ENCODE measurements at regions not wholly inside any gene's neighbourhood (a gene's known extent, or its start where the extent isn't known, plus 50 kb on each side); places are given as distances from the start of the nearest gene placed in this dataset.
A peak's percentile ranks its signal among the peaks of the same experiment; 100 is the strongest.
"Not testable (repeated sequence)": the region's sequence is repeated elsewhere in the genome, so short reads cannot be mapped to it uniquely, and the experiment has no call there.

GRCh38 chr2:59776726-59777008 is 776.8 kb downstream of the BCL11A start:
- no peak for DNase-seq

- peak; percentile 16 for DNase-seq
These were observed 778.5 kb downstream of the BCL11A start for GRCh38 chr2:59774821-59775433.

- no peak for DNase-seq
These were observed 782.8 kb downstream of the BCL11A start for GRCh38 chr2:59770651-59771050.

DNA sequence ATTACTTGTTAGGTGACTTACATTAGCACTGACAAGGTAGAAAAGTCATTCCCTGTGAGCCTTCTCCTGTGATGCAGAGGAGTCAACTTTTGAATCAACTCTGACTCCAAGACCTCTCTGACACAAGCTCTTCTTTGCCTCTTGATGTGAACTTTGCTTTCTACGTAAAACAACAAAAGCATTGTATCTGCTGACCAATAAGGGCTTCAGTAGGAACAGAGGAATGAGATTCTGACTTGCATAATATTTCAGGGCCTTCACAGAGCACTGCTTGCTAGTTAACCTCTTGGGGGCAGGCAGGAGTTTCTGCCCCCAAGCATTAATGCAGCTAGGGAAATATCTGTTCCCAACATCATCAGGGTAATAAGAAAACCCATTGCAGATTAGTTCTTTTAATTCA is 791.5 kb downstream of the BCL11A start:
- peak; percentile 13 for DNase-seq

- no peak for DNase-seq
These were observed 797.3 kb downstream of the BCL11A start for GRCh38 chr2:59756150-59756549.

DNA sequence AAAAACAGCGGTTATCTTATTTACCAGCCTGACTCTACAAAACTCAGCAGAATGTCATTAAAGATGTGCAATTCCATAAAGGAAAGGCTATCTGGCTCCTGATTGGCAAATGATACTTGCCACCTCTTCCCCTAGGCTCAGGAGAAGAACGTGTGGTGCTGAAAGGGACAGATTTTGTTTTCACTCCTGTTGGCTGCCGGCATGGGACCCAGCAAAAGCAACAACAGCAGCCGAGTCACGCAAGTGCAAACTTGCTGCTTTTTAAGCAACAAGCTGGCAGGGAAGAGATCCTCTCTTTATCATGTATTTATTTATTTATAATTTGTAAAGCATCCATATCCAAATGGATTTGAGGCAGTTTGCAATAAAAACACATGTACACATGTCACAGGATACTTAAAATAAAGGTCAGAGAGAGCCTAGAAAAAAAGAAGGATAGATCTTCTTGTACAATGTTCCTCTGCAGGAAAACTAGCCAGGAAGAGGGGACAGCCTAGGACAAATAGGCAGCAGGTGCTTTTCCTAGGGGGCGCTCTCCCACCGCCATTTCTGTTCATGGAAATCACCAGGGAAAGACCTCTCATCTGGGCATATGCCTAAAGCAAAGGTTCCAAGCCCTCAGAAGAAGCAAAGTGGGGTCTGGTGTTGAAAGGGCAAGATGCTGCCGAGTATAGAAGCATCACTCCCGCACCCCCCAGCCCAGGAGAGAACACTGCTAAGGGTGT is 799.3 kb downstream of the BCL11A start:
- no peak for DNase-seq

DNA sequence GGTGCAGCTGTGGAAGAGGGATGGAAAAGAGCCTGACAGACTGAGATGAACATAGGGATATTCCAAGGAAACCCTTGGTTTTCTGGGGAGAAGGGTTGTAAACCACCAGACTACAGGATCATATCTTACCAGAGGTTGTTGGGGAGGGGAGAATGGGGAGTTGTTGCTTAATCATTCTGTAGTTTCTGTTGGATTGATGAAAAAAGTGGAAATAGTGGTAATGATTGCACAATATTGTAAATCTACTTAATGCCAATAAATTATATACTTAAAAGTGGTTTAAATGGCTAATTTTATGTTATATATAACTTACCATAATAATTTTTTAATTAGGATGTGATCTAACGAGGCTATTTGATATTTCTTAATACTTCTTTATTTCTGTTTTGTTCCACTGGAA is 800.9 kb downstream of the BCL11A start:
- peak; percentile 33 for DNase-seq

- peak; percentile 5 for DNase-seq
These were observed 801.4 kb downstream of the BCL11A start for GRCh38 chr2:59752071-59752470.

GRCh38 chr2:59751214-59751613 is 802.2 kb downstream of the BCL11A start:
- DNase-seq: not testable (repeated sequence)

GRCh38 chr2:59746291-59746690 is 807.2 kb downstream of the BCL11A start:
- no peak for DNase-seq

- DNase-seq: no peak
These were observed 808.4 kb downstream of the BCL11A start for GRCh38 chr2:59745085-59745484.

DNA sequence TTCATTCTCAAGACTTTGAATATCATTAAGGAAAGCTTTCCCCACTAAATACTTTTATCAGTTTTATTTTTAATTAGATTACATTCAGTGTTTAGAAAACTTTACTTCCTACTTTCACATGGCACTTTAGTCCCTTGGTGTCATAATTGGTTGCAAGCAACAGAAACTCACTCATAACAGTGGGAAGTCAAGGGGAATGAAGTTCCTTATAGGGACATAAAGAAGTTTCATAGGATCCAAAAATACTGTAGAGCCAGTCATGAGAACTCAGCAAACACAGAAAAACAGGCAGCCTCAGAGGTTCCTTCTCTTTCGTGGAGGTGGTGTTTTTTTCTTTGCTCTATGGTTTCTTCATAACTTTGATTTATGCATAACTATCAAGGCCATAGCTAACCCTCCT is 809.0 kb downstream of the BCL11A start:
- no peak for DNase-seq

GRCh38 chr2:59741840-59742239 is 811.6 kb downstream of the BCL11A start:
- no peak for DNase-seq

- DNase-seq: no peak
These were observed 814.3 kb downstream of the BCL11A start for GRCh38 chr2:59739166-59739565.

DNA sequence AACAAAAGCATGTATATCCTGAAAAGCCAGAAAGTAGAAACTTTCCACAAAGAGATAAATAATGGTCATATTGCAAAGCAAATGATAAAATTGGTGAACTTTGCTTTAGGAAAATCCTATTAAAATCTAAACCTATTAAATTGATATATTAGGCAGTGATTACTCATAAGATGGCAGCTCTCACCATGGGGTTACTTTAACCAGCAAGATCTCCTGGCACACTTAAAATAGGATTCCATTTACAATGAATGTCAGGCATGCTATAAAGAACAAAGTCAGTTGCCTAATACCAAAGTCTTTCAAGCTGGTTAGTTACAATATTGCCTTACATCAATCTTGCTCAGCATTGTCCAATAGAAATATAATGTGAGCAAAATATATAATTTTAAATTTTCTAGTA is 816.2 kb downstream of the BCL11A start:
- DNase-seq: no peak

GRCh38 chr2:59734743-59735142 is 818.7 kb downstream of the BCL11A start:
- no peak for DNase-seq

DNA sequence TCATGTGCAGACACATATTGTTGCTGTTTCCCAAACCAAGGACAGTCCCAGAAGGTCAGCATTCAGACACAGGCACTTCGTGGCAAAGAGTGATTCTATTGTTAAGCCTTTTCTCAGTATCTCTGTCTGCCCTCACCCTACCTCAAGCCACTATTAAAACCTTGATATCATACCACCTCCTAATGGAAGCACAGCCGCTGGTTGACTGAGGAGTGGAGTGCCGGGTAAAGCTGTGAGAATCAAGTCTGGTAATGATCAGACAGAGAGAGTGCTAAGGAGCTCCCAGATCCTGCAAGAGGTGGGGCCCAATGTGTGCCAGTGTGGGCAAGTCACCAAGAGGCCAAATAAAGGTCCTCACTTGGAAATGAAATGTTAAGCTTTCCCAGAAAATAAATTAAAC is 819.5 kb downstream of the BCL11A start:
- DNase-seq: no peak

DNA sequence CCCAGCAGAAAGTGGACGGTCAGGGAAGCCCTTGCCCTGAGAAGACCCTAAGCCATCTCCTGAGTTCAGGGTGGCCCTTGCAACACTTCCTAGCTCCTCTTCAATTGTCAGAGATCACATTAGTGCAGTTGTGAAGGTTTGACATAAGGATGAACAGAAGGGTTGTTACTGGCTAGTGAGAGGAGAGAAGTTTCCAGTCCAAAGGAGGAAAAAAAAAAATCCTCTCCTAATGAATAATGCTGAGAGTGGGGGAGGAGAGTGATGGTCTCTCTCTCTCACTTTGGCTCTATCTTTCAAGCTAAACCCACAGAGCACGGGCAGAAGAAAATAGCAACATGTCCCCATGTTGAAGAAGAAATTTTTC is 819.9 kb downstream of the BCL11A start:
- no peak for DNase-seq

DNA sequence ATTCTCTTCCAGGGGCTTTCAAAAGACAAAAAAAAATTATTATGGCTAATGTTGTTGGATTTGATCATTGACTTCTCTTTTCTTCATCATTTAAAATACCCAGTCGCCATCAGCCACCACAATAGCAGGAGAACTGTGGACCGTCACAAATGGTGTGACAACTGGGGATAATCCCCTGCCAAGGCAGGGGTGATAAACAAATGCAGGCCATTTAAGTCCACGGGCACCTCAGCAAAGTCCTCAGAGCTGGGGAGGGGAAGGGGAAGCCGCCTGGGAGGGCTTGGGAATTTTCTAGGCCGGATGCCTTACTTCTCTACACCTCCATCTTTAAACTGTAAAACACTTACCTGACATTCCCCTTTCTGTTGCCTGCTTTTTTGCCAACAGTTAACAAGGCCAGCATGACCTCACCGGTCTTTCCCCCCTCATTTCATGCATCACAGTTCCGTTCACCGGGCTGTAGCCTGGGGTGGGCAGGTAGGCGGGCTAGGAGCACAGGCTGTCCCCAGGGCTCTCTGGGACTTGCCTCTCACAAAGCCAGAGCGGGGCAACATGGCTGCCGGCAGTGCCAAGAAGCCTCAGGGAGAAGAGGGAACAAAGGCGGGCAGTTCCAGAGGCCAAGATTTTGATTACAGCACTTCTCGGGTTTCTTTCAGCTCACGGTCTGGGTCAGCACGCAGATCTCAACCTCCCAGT is 820.4 kb downstream of the BCL11A start:
- DNase-seq: no peak

DNA sequence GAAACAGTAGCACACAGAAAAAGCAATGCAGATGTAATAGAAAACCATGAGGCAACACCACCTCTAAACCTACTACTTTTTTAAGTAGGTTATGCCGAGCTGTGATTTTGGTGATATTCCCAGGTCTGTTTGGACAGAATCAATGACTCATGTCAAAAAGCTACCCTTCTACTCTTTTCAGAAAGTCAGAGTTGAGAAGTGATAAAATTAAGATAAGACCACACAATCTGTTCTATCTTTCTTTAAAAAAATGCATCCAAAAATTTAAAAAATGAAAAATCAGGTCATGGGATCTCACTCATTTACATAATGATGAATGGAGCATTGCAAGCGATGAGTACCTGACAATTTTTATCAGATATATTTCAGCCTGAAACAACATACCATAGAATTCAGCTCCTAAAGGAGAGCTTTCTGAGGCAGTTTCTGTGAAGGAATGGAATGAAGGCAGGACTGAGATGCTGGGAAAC is 826.3 kb downstream of the BCL11A start:
- no peak for DNase-seq

DNA sequence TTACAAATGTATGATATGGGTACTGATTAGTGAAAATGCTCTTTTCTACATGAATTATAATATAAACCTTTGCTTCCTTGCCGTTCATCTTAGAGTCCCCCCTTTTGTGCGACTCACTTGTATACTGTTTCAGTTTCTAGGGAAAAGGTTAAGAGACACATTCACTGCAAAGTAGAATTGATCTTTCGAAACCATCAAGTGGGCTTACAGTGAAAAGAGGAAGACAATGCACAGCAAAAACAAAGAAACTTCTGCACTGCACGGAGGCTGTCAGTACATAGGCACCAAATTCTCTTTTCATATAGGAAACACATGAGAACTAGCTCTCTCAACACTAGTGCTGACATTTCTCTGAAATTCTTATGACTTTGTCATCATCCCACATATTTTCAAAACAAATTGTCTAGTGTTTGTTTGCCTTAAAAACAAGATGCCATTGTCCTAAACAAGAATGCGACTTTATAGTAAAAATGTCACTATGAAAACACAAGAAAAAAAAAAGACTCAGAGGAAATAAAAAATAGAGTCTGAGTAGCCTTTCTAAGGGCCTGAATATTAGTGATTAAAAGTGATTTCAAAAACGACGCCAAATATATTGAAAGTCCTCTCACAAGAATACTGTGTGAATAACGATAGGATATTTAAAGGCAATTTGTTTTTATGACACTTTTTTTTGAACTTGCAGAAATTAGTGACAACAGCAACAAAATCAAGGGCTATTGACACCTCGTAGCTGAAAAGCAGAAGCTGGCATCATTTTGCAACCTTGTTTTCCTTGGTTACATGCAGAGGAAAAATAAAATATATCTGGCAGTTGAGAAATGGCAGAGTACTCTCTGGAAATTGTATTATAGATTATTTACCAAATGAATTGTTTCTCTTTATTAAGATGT is 827.0 kb downstream of the BCL11A start:
- DNase-seq: peak; percentile 55

DNA sequence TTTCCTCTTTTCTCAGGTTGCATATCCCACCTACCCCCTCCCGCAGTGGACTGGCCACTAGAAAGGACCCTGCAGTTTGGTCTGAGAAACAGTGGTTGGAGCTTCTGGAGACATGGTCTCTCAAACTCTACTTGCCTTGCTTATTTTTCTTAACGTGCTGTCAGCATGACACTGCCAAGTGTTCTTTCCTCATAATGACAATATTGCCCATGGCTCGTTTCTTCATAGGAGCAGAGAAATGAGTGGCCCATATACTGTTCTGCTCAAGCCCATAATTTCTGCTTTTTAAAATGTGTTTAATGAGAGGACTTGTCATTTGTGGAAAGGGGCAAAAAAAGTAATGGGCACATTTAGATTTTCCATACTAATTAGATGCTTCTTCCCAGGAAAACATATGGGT is 828.7 kb downstream of the BCL11A start:
- DNase-seq: no peak

GRCh38 chr2:59720296-59720866 is 833.1 kb downstream of the BCL11A start:
- no peak for DNase-seq

Data from hematopoietic multipotent progenitor cell treated with erythropoietin and hydrocortisone succinate and interleukin-3 and kit ligand, for 4 days (in vitro differentiated cells).